Testis (tissue), 2 donors: ENCODE measurements at regions not wholly inside any gene's neighbourhood (a gene's known extent, or its start where the extent isn't known, plus 50 kb on each side); places are given as distances from the start of the nearest gene placed in this dataset.

ENCODE experiments used
- POLR2A ChIP-seq: fragments of 450-650 bp; IDR thresholded peaks from one replicate; pipeline ENCODE4 v1.6.1; 2017; ENCODE audit warnings: antibody characterized with exemption, mild to moderate bottlenecking, moderate library complexity
- TF ChIP-seq, protein P1 (sequence below), 3 experiments: fragments of 450-650 bp in 2 of 3; fragments of 200-600 bp in 1 of 3; sonication (generic) in 1 of 3; IDR thresholded peaks; one replicate each; pipeline ENCODE4 v1.5.1; 2016 to 2019; ENCODE audit warnings: antibody characterized with exemption in 3 of 3, mild to moderate bottlenecking in 2 of 3, moderate library complexity in 1 of 3

GRCh38 chr11:38952698-38953097 lies 2354.7 kb upstream of the RAG2 start:
- TF ChIP-seq, protein P1, sequence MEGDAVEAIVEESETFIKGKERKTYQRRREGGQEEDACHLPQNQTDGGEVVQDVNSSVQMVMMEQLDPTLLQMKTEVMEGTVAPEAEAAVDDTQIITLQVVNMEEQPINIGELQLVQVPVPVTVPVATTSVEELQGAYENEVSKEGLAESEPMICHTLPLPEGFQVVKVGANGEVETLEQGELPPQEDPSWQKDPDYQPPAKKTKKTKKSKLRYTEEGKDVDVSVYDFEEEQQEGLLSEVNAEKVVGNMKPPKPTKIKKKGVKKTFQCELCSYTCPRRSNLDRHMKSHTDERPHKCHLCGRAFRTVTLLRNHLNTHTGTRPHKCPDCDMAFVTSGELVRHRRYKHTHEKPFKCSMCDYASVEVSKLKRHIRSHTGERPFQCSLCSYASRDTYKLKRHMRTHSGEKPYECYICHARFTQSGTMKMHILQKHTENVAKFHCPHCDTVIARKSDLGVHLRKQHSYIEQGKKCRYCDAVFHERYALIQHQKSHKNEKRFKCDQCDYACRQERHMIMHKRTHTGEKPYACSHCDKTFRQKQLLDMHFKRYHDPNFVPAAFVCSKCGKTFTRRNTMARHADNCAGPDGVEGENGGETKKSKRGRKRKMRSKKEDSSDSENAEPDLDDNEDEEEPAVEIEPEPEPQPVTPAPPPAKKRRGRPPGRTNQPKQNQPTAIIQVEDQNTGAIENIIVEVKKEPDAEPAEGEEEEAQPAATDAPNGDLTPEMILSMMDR (IDR thresholded peaks at IDR 0.05), result no peak
- no peak for TF ChIP-seq POLR2A
